BLaER1 treated with 17β-estradiol and CSF1 and Interleukin-3, amounts not matched to agents 10 nM and 100 nM (cell line): ENCODE measurements at regions not wholly inside any gene's neighbourhood (a gene's known extent, or its start where the extent isn't known, plus 50 kb on each side); places are given as distances from the start of the nearest gene placed in this dataset.

Experiments
- H3K27ac ChIP-seq, 11 experiments: shearing (Covaris generic); formaldehyde crosslinking; 2 replicates each; pipeline ENCODE4 v1.8.1; 2022
- H3K27me3 ChIP-seq, 11 experiments: shearing (Covaris generic); formaldehyde crosslinking; 2 replicates each; pipeline ENCODE4 v1.8.1; 2022
- H3K36me3 ChIP-seq, 11 experiments: shearing (Covaris generic); formaldehyde crosslinking; 2 replicates each; pipeline ENCODE4 v1.8.1; 2022
- H3K4me1 ChIP-seq, 10 experiments: shearing (Covaris generic); formaldehyde crosslinking; 2 replicates each; pipeline ENCODE4 v1.8.1; 2022
- H3K4me2 ChIP-seq, 11 experiments: shearing (Covaris generic); formaldehyde crosslinking; 2 replicates each; pipeline ENCODE4 v1.8.1; 2022
- H3K4me3 ChIP-seq, 10 experiments: shearing (Covaris generic); formaldehyde crosslinking; 2 replicates each; pipeline ENCODE4 v1.8.1; 2022
- H3K9ac ChIP-seq, 11 experiments: shearing (Covaris generic); formaldehyde crosslinking; 2 replicates each; pipeline ENCODE4 v1.8.1; 2022
- H3K9me3 ChIP-seq, 11 experiments: shearing (Covaris generic); formaldehyde crosslinking; replicated peaks in 1 of 11; 2 replicates each; pipeline ENCODE4 v1.8.1; 2022
- H4K20me1 ChIP-seq, 11 experiments: shearing (Covaris generic); formaldehyde crosslinking; 2 replicates each; pipeline ENCODE4 v1.8.1; 2022
- Cebpa-rat ChIP-seq, 11 experiments: shearing (Covaris generic); IDR thresholded peaks; 2 replicates each; pipeline ENCODE4 v1.8.1; 2022

DNA sequence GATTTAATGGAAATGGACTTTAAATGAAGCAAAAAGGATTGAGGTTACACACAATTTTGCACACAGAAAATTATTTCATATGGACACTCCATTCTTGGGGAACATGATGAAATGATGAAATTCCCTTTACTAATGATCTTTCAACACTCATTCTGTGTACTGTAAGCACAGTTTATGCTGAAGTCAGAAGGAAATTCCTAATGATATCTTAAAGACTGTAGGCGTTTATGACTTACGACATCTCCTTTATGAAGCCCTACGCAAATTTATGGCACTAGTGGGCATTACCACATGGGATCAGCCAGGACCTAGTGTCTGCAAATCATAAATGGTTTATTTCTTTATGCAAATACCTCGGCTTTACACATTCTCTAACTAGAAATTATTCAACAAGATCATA, 97.9 kb upstream of the SOX5 start:
- Histone ChIP-seq H4K20me1 (no peaks in the 10 kb centered on the region), H3K27ac (no peak overlapping the region), H3K9ac (no peak overlapping the region), H3K4me3 (no peak overlapping the region), H3K4me2 (peak overlapping the region in 1 of 11 experiments; percentile 16; a peak in 1 of 22 replicates), H3K9me3 (peaks cover 15 to 26% (median 18%) of the 10 kb centered on the region in 11 experiments; a peak in 21 of 22 replicates), H3K36me3 (no peaks in the 10 kb centered on the region), H3K27me3 (no peaks in the 10 kb centered on the region), H3K4me1 (peaks cover 8 to 38% (median 30%) of the 10 kb centered on the region in 10 experiments)
- no peak for TF ChIP-seq Cebpa-rat (IDR thresholded peaks at IDR 0.05)

DNA sequence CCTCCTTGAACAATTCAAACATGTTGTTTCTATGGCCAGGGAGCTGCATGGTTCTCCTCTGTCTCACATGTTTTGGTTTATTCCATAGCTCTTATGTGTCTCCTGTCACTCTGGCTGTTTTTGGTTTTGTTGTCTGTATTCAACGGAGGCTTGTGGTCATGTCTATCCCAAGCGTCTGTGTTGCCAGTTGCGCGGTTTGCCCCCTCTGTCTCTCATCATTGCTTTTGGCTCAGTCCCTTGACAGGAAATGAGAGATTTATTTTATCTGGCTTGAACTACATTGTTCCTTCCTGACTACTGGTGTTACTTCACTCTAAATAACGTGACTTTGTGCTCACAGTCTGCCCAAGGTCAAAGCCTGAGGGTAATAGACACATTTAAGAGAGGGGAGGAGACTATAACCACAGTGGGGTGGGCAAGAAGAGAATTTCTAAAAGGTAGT, 96.4 kb upstream of the SOX5 start:
- Histone ChIP-seq H3K27me3 (no peaks in the 10 kb centered on the region), H3K4me2 (peak overlapping the region; percentile 48 to 81 (median 64); a peak in 20 of 22 replicates), H3K36me3 (no peaks in the 10 kb centered on the region), H3K9me3 (peaks cover 15 to 26% (median 18%) of the 10 kb centered on the region in 11 experiments; a peak in 21 of 22 replicates), H3K9ac (no peak overlapping the region), H3K4me1 (peaks cover 8 to 38% (median 30%) of the 10 kb centered on the region in 10 experiments), H4K20me1 (no peaks in the 10 kb centered on the region), H3K4me3 (no peak overlapping the region), H3K27ac (peak overlapping the region in 6 of 11 experiments; percentile 7 to 55 (median 32); a peak in 6 of 22 replicates)
- TF ChIP-seq Cebpa-rat (IDR thresholded peaks at IDR 0.05) = peak in 1 of 11 experiments; percentile 62; a peak in 1 of 22 replicates

DNA sequence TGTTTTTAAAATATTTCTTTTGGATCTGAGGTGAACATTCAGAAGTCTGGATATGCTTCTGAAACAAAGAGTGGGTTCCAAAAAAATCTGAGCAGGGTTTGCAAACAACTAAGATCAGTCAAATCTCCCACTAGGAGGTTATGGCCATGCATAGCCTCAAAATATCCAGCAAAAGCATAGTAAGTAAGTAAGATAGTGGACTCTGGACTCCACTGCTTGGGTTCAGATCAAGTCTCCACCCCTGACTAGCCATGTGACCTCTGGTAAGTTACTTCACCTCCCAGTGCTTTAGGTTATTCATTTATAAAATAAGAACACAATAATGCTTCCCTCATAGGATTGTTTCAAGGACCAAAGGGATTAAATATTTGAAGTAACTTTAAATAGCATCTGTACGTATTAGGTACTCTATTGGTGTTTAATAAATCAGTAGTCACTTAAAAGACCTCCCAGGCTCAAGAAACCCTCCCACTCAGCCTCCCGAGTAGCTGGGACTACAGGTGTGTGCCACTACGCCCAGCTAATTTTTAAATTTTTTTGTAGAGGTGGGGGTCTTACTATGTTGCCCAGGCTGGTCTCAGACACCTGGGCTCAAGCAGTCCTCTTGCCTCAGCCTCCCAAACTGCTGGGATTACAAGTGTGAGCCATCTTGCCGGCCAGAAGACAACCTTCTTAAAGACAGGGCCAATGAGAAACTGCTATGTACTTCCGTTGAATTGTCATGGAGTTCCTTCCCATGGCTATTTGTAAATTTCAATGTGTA, 95.7 kb upstream of the SOX5 start:
- Histone ChIP-seq H3K4me2 (peak overlapping the region; percentile 48 to 81 (median 64); a peak in 18 of 22 replicates), H3K9ac (no peak overlapping the region), H3K27ac (peak overlapping the region in 5 of 11 experiments; percentile 13 to 55 (median 36); a peak in 7 of 22 replicates), H3K4me1 (peaks cover 8 to 38% (median 30%) of the 10 kb centered on the region in 10 experiments), H3K4me3 (no peak overlapping the region), H3K36me3 (no peaks in the 10 kb centered on the region), H4K20me1 (no peaks in the 10 kb centered on the region), H3K27me3 (no peaks in the 10 kb centered on the region), H3K9me3 (peaks cover 15 to 26% (median 18%) of the 10 kb centered on the region in 11 experiments; a peak in 21 of 22 replicates)
- no peak for TF ChIP-seq Cebpa-rat (IDR thresholded peaks at IDR 0.05)

DNA sequence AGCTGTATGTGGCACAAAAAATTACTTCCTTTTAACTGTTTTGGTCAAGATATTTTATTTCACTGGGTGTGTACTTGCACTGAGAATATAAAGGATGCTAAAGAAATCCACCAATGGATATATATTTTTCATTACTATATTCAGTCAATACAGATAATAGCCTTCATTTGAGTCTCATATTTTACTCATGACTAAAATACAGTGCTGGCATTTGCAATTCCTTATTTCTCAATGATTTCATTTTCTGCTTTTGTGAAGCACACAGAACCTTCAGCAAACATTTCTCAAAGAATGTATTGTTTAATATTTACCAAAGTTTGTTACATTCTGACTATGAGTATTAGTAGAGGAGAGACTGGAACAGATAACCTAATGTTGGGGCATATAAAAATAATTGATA, 93.2 kb upstream of the SOX5 start:
- no peaks in the 10 kb centered on the region for H3K27me3 ChIP-seq
- 0 out of 22 replicates have a peak overlapping the region, but pooled peaks of 1 of the 11 experiments have one; percentile 9 for H3K4me2 ChIP-seq
- peaks cover 8 to 23% (median 20%) of the 10 kb centered on the region in 10 experiments for H3K4me1 ChIP-seq
- H4K20me1 ChIP-seq = no peaks in the 10 kb centered on the region
- H3K36me3 ChIP-seq = no peaks in the 10 kb centered on the region
- H3K9ac ChIP-seq = no peak overlapping the region
- H3K27ac ChIP-seq = no peak overlapping the region
- H3K4me3 ChIP-seq = no peak overlapping the region
- peaks cover 0 to 9% (median 4%) of the 10 kb centered on the region in 11 experiments; a peak in 11 of 22 replicates for H3K9me3 ChIP-seq
- TF ChIP-seq Cebpa-rat (IDR thresholded peaks at IDR 0.05) = no peak

DNA sequence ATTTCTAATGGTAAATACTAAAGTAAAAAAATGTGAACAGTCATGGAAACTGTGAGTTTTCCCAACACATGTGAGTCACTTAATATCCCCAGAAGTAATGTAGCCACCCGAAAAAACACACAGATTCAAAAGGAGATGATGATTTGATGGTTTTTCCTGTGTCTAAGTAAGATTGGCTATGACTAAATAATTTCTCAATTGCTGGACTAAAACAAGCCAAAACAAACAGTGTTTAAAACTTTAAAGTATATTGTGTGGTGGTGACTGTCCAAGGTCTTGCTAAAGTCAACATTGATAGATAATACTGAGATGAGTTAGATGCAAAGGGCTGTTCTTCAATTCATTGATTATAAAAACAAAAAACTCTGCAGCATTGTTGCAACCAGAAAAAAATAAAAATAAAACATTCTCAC, 89.6 kb upstream of the SOX5 start:
- Histone ChIP-seq H3K9ac (no peak overlapping the region), H3K4me3 (no peak overlapping the region), H3K36me3 (no peaks in the 10 kb centered on the region), H3K9me3 (0 out of 22 replicates have a peak, but pooled peaks cover 0 to 2% (median 0%) of the 10 kb centered on the region in 11 experiments), H3K27ac (no peak overlapping the region), H3K27me3 (no peaks in the 10 kb centered on the region), H3K4me1 (no peaks in the 10 kb centered on the region), H4K20me1 (no peaks in the 10 kb centered on the region), H3K4me2 (no peak overlapping the region)
- no peak for TF ChIP-seq Cebpa-rat (IDR thresholded peaks at IDR 0.05)

DNA sequence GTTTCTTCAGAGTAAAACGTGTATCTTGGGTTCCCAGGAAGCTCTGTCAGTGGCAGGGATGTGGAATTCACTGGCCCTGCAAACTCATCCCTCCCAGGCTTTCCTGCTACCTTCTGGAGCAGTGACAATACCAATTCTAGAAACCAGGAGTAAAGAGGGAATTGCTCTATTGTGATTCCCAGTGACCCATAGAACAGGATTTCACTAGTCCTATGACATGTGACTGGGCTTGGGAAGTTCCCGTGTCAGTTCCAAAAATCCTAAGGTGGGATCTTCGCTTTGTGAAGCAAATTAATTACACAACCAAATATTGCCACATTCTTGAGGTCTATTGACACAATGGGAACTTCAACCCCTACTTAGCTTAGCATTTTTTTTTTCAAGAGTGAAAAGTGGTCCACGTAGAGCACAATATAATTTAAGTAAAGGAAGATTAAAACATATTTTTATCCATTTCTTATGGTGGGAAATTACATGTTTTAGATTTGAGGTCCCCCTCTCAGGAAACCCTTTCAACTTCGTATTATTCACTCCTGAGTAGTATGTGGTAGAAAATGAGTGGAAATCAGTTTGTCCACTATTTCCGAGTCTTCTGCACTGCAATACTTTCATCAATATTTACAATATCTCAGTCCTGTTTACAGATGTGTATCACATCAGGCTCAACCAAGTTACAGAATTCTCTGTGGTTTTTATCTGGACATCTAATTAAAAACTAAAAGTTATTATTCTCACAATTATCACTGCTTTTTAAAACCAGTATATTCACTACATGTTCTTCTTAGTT, 88.9 kb upstream of the SOX5 start:
- Histone ChIP-seq H3K9ac (no peak overlapping the region), H3K9me3 (0 out of 22 replicates have a peak, but pooled peaks cover 0 to 2% (median 0%) of the 10 kb centered on the region in 11 experiments), H3K4me3 (no peak overlapping the region), H4K20me1 (no peaks in the 10 kb centered on the region), H3K36me3 (no peaks in the 10 kb centered on the region), H3K4me1 (no peaks in the 10 kb centered on the region), H3K27ac (no peak overlapping the region), H3K27me3 (no peaks in the 10 kb centered on the region), H3K4me2 (no peak overlapping the region)
- TF ChIP-seq Cebpa-rat (IDR thresholded peaks at IDR 0.05) = no peak

DNA sequence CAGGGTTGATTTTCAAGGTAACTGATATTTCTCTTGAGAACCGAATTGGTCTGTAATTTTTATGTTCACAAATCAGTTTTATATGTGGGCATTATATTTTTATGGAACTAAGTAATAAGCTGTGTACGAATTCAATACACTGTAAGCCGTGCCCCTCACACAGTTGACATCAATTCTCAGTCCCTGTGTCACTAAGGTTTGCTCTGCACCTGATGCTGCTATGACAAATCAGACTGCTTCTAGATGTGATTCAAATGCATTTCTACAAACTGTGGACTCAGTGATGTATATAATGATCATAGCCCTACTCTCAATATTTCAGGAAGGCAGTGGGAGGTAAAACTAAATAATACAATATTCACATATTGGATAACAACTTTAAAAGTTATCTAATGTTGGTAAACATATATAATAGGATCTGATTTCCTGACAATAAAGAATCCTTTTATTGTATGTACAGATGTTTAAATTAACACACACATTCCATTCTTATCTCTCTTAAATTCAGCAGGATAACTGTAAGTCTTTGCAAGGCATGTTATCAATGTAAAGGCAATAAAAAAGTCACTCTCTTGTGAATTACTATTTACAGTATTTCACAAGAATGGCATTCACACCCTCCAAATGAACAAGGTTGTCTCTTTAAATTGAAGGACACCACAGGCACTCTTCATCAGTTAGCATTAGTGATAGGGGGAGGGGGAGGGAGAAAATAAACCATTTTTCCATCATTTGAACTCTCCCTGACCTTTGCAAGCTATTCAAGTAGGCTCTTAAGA, 87.2 kb upstream of the SOX5 start:
- Histone ChIP-seq H4K20me1 (no peaks in the 10 kb centered on the region), H3K4me2 (no peak overlapping the region), H3K27ac (no peak overlapping the region), H3K4me3 (no peak overlapping the region), H3K27me3 (no peaks in the 10 kb centered on the region), H3K9me3 (0 out of 22 replicates have a peak, but pooled peaks cover 0 to 2% (median 0%) of the 10 kb centered on the region in 11 experiments), H3K4me1 (no peaks in the 10 kb centered on the region), H3K36me3 (no peaks in the 10 kb centered on the region), H3K9ac (no peak overlapping the region)
- no peak for TF ChIP-seq Cebpa-rat (IDR thresholded peaks at IDR 0.05)

DNA sequence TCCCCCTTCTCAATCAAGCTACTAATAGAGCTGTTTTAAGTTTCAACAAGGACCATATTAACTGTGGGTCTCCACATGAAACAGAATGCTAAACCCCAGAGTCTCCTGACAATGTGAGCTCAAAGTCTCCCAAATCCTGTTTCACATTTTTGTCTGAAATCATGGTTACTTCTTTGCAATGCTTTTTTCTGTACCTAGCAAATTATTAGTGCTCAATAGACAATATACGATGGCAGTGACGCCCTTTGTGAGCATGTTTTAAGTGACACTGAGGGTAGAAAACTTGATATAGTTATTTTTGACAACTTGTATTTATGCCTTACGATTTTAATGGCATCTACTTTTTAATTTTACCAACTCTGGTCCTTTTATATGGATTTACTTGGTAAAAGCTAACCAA, 85.4 kb upstream of the SOX5 start:
- Histone ChIP-seq H3K9me3 (peaks cover 0 to 10% (median 4%) of the 10 kb centered on the region in 11 experiments; a peak in 5 of 22 replicates), H3K36me3 (no peaks in the 10 kb centered on the region), H4K20me1 (no peaks in the 10 kb centered on the region), H3K4me3 (no peak overlapping the region), H3K27ac (no peak overlapping the region), H3K9ac (no peak overlapping the region), H3K4me2 (no peak overlapping the region), H3K27me3 (no peaks in the 10 kb centered on the region), H3K4me1 (no peaks in the 10 kb centered on the region)
- TF ChIP-seq Cebpa-rat (IDR thresholded peaks at IDR 0.05) = no peak
